ENCODE measurements at regions not wholly inside any gene's neighbourhood (a gene's known extent, or its start where the extent isn't known, plus 50 kb on each side); places are given as distances from the start of the nearest gene placed in this dataset.
A peak's percentile ranks its signal among the peaks of the same experiment; 100 is the strongest.

DNA sequence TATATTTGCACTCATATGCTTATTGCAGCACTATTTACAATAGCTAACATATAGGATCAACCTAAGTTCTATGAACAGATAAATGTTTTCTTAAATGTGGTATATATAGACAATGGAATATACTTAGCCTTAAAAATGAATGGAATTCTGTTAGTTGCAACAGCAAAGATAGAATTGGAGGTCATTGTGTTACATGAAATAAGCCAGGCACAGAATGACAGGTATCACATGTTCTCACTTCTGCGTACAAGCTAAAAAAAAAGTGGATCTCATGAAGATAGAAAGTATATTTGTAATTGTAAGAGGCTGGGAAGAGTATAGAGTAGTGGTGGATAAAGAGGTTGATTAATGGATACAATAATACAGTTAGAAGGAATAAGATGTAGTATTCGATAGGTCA is 255.5 kb upstream of the SETBP1 start:
- Histone ChIP-seq H3K27ac (replicated peaks in 1 of 4) (no peak overlapping the region), H3K4me1 (peaks cover 4 to 30% (median 23%) of the 10 kb centered on the region in 4 donors), H3K36me3 (no peaks in the 10 kb centered on the region), H3K27me3 (no peaks in the 10 kb centered on the region), H3K4me3 (no peak overlapping the region), H3K9me3 (no peaks in the 10 kb centered on the region)
- no peak for DNase-seq (ENCODE audit: extremely low spot score)
- TF ChIP-seq EP300 (IDR thresholded peaks at IDR 0.05), result no peak
- no peak for TF ChIP-seq POLR2A (IDR thresholded peaks at IDR 0.05; ENCODE audit: low read depth)
- TF ChIP-seq, protein P1, sequence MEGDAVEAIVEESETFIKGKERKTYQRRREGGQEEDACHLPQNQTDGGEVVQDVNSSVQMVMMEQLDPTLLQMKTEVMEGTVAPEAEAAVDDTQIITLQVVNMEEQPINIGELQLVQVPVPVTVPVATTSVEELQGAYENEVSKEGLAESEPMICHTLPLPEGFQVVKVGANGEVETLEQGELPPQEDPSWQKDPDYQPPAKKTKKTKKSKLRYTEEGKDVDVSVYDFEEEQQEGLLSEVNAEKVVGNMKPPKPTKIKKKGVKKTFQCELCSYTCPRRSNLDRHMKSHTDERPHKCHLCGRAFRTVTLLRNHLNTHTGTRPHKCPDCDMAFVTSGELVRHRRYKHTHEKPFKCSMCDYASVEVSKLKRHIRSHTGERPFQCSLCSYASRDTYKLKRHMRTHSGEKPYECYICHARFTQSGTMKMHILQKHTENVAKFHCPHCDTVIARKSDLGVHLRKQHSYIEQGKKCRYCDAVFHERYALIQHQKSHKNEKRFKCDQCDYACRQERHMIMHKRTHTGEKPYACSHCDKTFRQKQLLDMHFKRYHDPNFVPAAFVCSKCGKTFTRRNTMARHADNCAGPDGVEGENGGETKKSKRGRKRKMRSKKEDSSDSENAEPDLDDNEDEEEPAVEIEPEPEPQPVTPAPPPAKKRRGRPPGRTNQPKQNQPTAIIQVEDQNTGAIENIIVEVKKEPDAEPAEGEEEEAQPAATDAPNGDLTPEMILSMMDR (IDR thresholded peaks at IDR 0.05), result no peak
- TF ChIP-seq POLR2AphosphoS5 (IDR thresholded peaks at IDR 0.05), result peak in 1 of 2 donors; percentile 13
- 73% methylated on average over 2 of the region's 2 CpGs for WGBS
- intact Hi-C loops (cut with DNase I), result no loop called here

DNA sequence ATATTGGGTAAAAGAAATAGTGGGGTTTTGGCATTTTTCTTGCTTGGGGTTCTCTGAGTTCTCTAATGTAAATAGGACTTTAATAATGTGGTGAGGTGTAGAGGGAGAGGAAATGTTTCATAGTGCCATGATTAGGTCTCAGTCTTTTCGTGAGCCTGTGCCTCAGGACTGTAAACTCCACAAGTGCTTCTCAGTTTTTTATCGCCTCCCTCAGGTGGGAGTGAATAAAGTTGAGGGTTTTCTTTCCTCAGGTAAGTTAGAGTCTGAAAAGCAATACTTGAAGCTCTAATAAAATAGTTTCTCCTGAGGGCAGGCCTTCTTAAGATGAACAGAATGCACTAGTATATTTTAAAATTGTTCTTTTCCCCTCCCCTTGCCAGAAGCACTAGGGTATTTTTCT is 243.1 kb upstream of the SETBP1 start:
- Histone ChIP-seq H3K27me3 (no peaks in the 10 kb centered on the region), H3K4me3 (no peak overlapping the region), H3K9me3 (no peaks in the 10 kb centered on the region), H3K36me3 (no peaks in the 10 kb centered on the region), H3K27ac (replicated peaks in 1 of 4) (no peak overlapping the region), H3K4me1 (no peaks in the 10 kb centered on the region)
- intact Hi-C loops (cut with DNase I), result no loop called here
- no peak for DNase-seq (ENCODE audit: extremely low spot score)
- TF ChIP-seq POLR2AphosphoS5 (IDR thresholded peaks at IDR 0.05) (no peak), EP300 (IDR thresholded peaks at IDR 0.05) (no peak), POLR2A (IDR thresholded peaks at IDR 0.05; ENCODE audit: low read depth) (no peak)
- TF ChIP-seq, protein P1 (IDR thresholded peaks at IDR 0.05), result no peak
- 98% methylated on average over 2 of the region's 2 CpGs for WGBS

DNA sequence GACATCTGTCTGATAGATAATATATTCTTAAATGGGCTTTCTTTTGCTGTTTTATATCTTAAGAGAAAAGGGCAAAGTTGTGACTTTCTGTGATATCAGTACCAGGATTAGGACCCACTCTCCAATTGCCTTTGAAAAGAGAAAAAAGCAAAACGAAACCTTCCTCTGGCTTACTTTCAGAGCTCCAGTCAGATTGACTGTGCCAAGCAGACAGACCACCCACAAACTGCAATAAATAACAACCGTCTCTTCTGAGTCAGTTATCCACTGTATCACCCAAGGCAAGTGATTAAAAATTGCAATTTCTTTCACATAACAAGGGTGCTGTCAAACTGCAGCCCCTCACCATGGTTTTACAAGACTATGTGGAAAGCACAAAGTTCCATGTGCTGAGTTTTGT is 230.5 kb upstream of the SETBP1 start:
- H3K27ac ChIP-seq (replicated peaks in 1 of 4), result no peak overlapping the region
- no peaks in the 10 kb centered on the region for H3K27me3 ChIP-seq
- TF ChIP-seq POLR2AphosphoS5 (IDR thresholded peaks at IDR 0.05) (no peak), POLR2A (IDR thresholded peaks at IDR 0.05; ENCODE audit: low read depth) (no peak), EP300 (IDR thresholded peaks at IDR 0.05) (no peak)
- TF ChIP-seq, protein P1 (IDR thresholded peaks at IDR 0.05), result no peak
- H3K4me3 ChIP-seq, result no peak overlapping the region
- H3K9me3 ChIP-seq, result no peaks in the 10 kb centered on the region
- peaks cover 0 to 13% (median 3%) of the 10 kb centered on the region in 4 donors for H3K4me1 ChIP-seq
- no peak for DNase-seq (ENCODE audit: extremely low spot score)
- no peaks in the 10 kb centered on the region for H3K36me3 ChIP-seq
- 56% methylated on average over 2 of the region's 2 CpGs for WGBS
- intact Hi-C loops (cut with DNase I), result no loop called here

DNA sequence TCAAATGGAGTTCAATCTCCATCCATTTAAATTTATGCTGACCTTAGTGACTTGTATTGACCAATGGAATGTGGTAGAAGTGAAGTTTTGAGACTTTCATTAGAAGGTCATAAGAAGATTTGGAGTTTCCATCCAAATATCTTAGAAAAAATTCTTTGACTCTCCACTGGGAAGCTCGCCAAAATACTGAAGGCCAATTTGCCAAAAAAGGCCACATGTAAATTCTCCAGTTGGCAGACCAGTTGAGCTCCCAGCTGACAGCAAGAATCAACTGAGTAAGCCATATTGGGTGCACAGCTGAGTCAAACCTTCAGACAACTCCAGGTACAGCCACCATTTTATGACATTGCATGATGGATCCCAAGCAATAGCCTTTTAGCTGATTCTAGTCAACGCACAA is 228.3 kb upstream of the SETBP1 start:
- no peak for DNase-seq (ENCODE audit: extremely low spot score)
- H3K9me3 ChIP-seq, result no peaks in the 10 kb centered on the region
- H3K4me1 ChIP-seq, result peaks cover 0 to 13% (median 3%) of the 10 kb centered on the region in 4 donors
- 52% methylated on average over 2 of the region's 2 CpGs for WGBS
- H3K4me3 ChIP-seq, result no peak overlapping the region
- no peaks in the 10 kb centered on the region for H3K27me3 ChIP-seq
- TF ChIP-seq POLR2AphosphoS5 (IDR thresholded peaks at IDR 0.05), result no peak
- TF ChIP-seq EP300 (IDR thresholded peaks at IDR 0.05), result no peak
- TF ChIP-seq, protein P1 (IDR thresholded peaks at IDR 0.05), result no peak
- no peak for TF ChIP-seq POLR2A (IDR thresholded peaks at IDR 0.05; ENCODE audit: low read depth)
- no peak overlapping the region for H3K27ac ChIP-seq (replicated peaks in 1 of 4)
- intact Hi-C loops (cut with DNase I), result no loop called here
- H3K36me3 ChIP-seq, result no peaks in the 10 kb centered on the region

DNA sequence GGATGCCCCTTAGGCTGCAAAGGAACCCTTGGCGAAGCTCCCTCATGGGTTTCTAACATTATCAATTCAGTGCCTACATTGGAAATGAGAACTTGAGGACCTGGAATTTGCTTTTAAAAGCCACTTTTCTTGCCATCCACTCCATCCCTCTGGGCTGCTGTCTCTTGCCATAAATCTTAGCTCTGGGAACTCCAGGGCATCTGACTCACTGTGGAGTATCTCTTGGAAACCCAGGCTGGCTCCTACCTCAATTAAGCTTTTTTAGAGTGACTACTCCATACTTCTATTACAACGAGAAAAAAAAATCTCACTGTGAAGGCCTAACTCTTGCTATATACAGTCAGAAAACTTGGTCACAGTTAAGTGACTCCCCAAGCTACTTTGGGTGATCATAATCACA is 227.2 kb upstream of the SETBP1 start:
- H3K27me3 ChIP-seq, result no peaks in the 10 kb centered on the region

More for the DNA sequence above, 227.2 kb upstream of the SETBP1 start:
- no peak for TF ChIP-seq POLR2A (IDR thresholded peaks at IDR 0.05; ENCODE audit: low read depth)
- no peak for TF ChIP-seq EP300 (IDR thresholded peaks at IDR 0.05)
- TF ChIP-seq POLR2AphosphoS5 (IDR thresholded peaks at IDR 0.05), result no peak
- TF ChIP-seq, protein P1 (IDR thresholded peaks at IDR 0.05), result no peak
- whole genome bisulfite sequencing, result 79% methylated on average over 2 of the region's 2 CpGs
- no peaks in the 10 kb centered on the region for H3K36me3 ChIP-seq
- intact Hi-C loops (cut with DNase I), result no loop called here
- no peak overlapping the region for H3K4me3 ChIP-seq
- H3K4me1 ChIP-seq, result peaks cover 0 to 13% (median 3%) of the 10 kb centered on the region in 4 donors
- no peak for DNase-seq (ENCODE audit: extremely low spot score)
- no peaks in the 10 kb centered on the region for H3K9me3 ChIP-seq
- no peak overlapping the region for H3K27ac ChIP-seq (replicated peaks in 1 of 4)
